K562 (cell line): ENCODE measurements at regions not wholly inside any gene's neighbourhood (a gene's known extent, or its start where the extent isn't known, plus 50 kb on each side); places are given as distances from the start of the nearest gene placed in this dataset.

ENCODE experiments used
- DACH1 ChIP-seq: fragments of 450-650 bp; IDR thresholded peaks from 2 replicates; pipeline ENCODE4 v1.6.1; 2018; ENCODE audit not compliant: partially characterized antibody
- KLF1 ChIP-seq: fragments of 450-650 bp; IDR thresholded peaks from 2 replicates; pipeline ENCODE4 v1.6.1; 2016; ENCODE audit warnings: missing genetic modification characterization, missing compliant biosample characterization
- PHF20 ChIP-seq: fragments of 450-650 bp; IDR thresholded peaks from 2 replicates; pipeline ENCODE4 v1.6.1; 2018; ENCODE audit not compliant: partially characterized antibody
- SIN3A ChIP-seq, 2 experiments: fragments of 150-350 bp in 1 of 2; IDR thresholded peaks; 2 replicates each; pipeline ENCODE4 v1.6.1; 2011 to 2016; ENCODE audit warnings: borderline replicate concordance in 2 of 2, low read depth in 2 of 2, low read length in 2 of 2, mild to moderate bottlenecking in 2 of 2, moderate library complexity in 2 of 2; ENCODE audit not compliant: control insufficient read depth in 1 of 2
- TF ChIP-seq, protein P1 (sequence below): fragments of 450-650 bp; IDR thresholded peaks from 2 replicates; pipeline ENCODE4 v1.6.1; 2016; ENCODE audit warnings: antibody characterized with exemption
- TF ChIP-seq, protein P2 (sequence below): sonication (generic); formaldehyde crosslinking; IDR thresholded peaks from 2 replicates; pipeline ENCODE4 v1.8.1; 2023; ENCODE audit warnings: missing genetic modification reagents, mild to moderate bottlenecking, borderline replicate concordance

DNA sequence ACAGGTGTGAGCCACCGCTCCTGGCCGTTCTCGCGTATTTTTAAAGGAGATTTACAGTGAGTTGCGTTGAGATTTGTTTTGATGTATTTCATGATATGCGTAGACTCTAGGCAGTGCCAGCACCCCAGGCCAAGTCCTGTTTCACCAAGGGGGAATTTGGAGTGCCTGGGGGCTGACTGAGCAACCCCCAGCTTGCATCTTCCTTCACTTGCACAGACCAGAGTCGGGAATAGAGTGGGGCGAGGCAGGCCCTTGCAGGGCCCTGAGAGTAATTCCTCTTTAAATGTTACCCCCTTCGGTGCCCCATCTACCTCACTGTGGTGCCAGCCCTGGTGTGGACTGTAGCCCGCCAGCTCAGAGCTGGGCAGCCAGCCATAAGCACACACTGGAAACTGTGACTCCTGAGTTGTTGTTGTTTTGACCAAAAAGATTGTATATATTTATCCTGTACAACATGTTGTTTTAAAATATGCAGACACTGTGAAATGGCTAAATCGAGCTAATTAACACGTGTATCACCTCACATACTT lies 269.5 kb downstream of the NPHP4 start (continued):
- TF ChIP-seq SIN3A (IDR thresholded peaks at IDR 0.05; ENCODE audit: borderline replicate concordance in 2 of 2, control insufficient read depth in 1 of 2, low read depth in 2 of 2, low read length in 2 of 2) (no peak), KLF1 (tag) (no peak), PHF20 (no peak), DACH1 (no peak)
- TF ChIP-seq, protein P1, sequence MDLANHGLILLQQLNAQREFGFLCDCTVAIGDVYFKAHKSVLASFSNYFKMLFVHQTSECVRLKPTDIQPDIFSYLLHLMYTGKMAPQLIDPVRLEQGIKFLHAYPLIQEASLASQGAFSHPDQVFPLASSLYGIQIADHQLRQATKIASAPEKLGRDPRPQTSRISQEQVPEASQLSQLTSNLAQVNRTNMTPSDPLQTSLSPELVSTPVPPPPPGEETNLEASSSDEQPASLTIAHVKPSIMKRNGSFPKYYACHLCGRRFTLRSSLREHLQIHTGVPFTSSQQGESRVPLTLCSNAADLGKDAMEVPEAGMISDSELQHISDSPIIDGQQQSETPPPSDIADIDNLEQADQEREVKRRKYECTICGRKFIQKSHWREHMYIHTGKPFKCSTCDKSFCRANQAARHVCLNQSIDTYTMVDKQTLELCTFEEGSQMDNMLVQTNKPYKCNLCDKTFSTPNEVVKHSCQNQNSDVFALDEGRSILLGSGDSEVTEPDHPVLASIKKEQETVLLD = no peak
- TF ChIP-seq, protein P2, sequence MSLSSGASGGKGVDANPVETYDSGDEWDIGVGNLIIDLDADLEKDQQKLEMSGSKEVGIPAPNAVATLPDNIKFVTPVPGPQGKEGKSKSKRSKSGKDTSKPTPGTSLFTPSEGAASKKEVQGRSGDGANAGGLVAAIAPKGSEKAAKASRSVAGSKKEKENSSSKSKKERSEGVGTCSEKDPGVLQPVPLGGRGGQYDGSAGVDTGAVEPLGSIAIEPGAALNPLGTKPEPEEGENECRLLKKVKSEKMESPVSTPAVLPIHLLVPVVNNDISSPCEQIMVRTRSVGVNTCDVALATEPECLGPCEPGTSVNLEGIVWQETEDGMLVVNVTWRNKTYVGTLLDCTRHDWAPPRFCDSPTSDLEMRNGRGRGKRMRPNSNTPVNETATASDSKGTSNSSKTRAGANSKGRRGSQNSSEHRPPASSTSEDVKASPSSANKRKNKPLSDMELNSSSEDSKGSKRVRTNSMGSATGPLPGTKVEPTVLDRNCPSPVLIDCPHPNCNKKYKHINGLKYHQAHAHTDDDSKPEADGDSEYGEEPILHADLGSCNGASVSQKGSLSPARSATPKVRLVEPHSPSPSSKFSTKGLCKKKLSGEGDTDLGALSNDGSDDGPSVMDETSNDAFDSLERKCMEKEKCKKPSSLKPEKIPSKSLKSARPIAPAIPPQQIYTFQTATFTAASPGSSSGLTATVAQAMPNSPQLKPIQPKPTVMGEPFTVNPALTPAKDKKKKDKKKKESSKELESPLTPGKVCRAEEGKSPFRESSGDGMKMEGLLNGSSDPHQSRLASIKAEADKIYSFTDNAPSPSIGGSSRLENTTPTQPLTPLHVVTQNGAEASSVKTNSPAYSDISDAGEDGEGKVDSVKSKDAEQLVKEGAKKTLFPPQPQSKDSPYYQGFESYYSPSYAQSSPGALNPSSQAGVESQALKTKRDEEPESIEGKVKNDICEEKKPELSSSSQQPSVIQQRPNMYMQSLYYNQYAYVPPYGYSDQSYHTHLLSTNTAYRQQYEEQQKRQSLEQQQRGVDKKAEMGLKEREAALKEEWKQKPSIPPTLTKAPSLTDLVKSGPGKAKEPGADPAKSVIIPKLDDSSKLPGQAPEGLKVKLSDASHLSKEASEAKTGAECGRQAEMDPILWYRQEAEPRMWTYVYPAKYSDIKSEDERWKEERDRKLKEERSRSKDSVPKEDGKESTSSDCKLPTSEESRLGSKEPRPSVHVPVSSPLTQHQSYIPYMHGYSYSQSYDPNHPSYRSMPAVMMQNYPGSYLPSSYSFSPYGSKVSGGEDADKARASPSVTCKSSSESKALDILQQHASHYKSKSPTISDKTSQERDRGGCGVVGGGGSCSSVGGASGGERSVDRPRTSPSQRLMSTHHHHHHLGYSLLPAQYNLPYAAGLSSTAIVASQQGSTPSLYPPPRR (CRISPR knock-in tag) = no peak
